AG04449 (cell line): ENCODE measurements at regions not wholly inside any gene's neighbourhood (a gene's known extent, or its start where the extent isn't known, plus 50 kb on each side); places are given as distances from the start of the nearest gene placed in this dataset.

Experiments
- CTCF ChIA-PET: fragments of 350-600 bp; formaldehyde crosslinking; extraction: SDS; loops from one replicate; lab custom pipeline; 2021; ENCODE audit warnings: antibody characterized with exemption; lab: Yijun Ruan, JAX
- POLR2A ChIA-PET: fragments of 400-600, 350-600 bp; formaldehyde crosslinking; extraction: SDS; loops from one replicate; lab custom pipeline; 2020; ENCODE audit warnings: antibody characterized with exemption, inconsistent platforms; lab: Yijun Ruan, JAX
- DNase-seq: peaks from one replicate; pipeline ENCODE4 v3.0.0-alpha.2; 2010; ENCODE audit warnings: low read depth, low spot score
- H3K4me3 ChIP-seq: 2 replicates; pipeline ENCODE4 v1.5.1; 2011; ENCODE audit warnings: low read depth, mild to moderate bottlenecking, control low read depth, low read length
- CTCF ChIP-seq: IDR thresholded peaks from one replicate; pipeline ENCODE4 v1.5.1; 2011; ENCODE audit warnings: mild to moderate bottlenecking, moderate library complexity, low read length, control low read depth, inconsistent platforms; ENCODE audit not compliant: insufficient read depth; ENCODE audit errors: missing control alignments

- no peak for DNase-seq
- ChIA-PET CTCF (no interaction called here), POLR2A (no interaction called here)
- H3K4me3 ChIP-seq = no peak overlapping the region
- TF ChIP-seq CTCF = no peak
These were observed 168.7 kb downstream of the ENC1 start for GRCh38 chr5:74471875-74472274.

GRCh38 chr5:74469234-74469994 lies 171.1 kb downstream of the ENC1 start:
- H3K4me3 ChIP-seq = no peak overlapping the region
- POLR2A ChIA-PET = no interaction called here
- CTCF ChIA-PET = no interaction called here
- no peak for TF ChIP-seq CTCF
- DNase-seq = no peak

GRCh38 chr5:74468421-74468820 lies 172.1 kb downstream of the ENC1 start:
- ChIA-PET POLR2A (no interaction called here), CTCF (no interaction called here)
- H3K4me3 ChIP-seq = no peak overlapping the region
- TF ChIP-seq CTCF = no peak
- no peak for DNase-seq

GRCh38 chr5:74465724-74466123 lies 174.8 kb downstream of the ENC1 start:
- no peak overlapping the region for H3K4me3 ChIP-seq
- TF ChIP-seq CTCF = no peak
- ChIA-PET POLR2A (no interaction called here), CTCF (no interaction called here)
- no peak for DNase-seq

- DNase-seq = no peak
- TF ChIP-seq CTCF = no peak
- no peak overlapping the region for H3K4me3 ChIP-seq
- ChIA-PET CTCF (no interaction called here), POLR2A (no interaction called here)
These were observed 175.9 kb downstream of the ENC1 start for GRCh38 chr5:74464512-74465209.

GRCh38 chr5:74462356-74462755 lies 178.2 kb downstream of the ENC1 start:
- no peak for DNase-seq
- H3K4me3 ChIP-seq = no peak overlapping the region
- POLR2A ChIA-PET = no interaction called here
- CTCF ChIA-PET = no interaction called here
- TF ChIP-seq CTCF = no peak
